ENCODE measurements at regions not wholly inside any gene's neighbourhood (a gene's known extent, or its start where the extent isn't known, plus 50 kb on each side); places are given as distances from the start of the nearest gene placed in this dataset.

- no peaks in the 10 kb centered on the region for H3K27me3 ChIP-seq (ENCODE audit: insufficient read depth, low read depth, low read length)
- no peak overlapping the region for H3K27ac ChIP-seq (ENCODE audit: low read length)
- no peak overlapping the region for H2AFZ ChIP-seq (ENCODE audit: low read depth, low read length)
- H4K20me1 ChIP-seq (ENCODE audit: insufficient read depth), result no peaks in the 10 kb centered on the region
- no peak overlapping the region for H3K4me2 ChIP-seq (ENCODE audit: low read length)
- H3F3A ChIP-seq (ENCODE audit: insufficient read depth, low read length, poor library complexity, severe bottlenecking), result no peaks in the 10 kb centered on the region
- H3K9me2 ChIP-seq (ENCODE audit: insufficient read depth, low read length), result no peaks in the 10 kb centered on the region
- no peak overlapping the region for H3K9ac ChIP-seq (ENCODE audit: low read length)
- H3K36me3 ChIP-seq (ENCODE audit: insufficient read depth, low read length), result no peaks in the 10 kb centered on the region
- H3K9me3 ChIP-seq (ENCODE audit: low read length), result no peaks in the 10 kb centered on the region
- H3K4me3 ChIP-seq (ENCODE audit: low read length), result no peak overlapping the region
- no peaks in the 10 kb centered on the region for H3K79me2 ChIP-seq (replicated peaks; ENCODE audit: insufficient read depth, low read length)
- no peak for TF ChIP-seq SMC3 (conservative IDR thresholded peaks at IDR 0.05; ENCODE audit: poor library complexity)
- no peak for TF ChIP-seq EZH2 (IDR thresholded peaks at IDR 0.05; ENCODE audit: borderline replicate concordance, insufficient read depth, low read length, poor library complexity, severe bottlenecking)
- no peak for TF ChIP-seq REST (IDR thresholded peaks at IDR 0.05; ENCODE audit: borderline replicate concordance)
- no peak for TF ChIP-seq MXI1 (conservative IDR thresholded peaks at IDR 0.05; ENCODE audit: poor library complexity, severe bottlenecking)
- TF ChIP-seq RAD21 (conservative IDR thresholded peaks at IDR 0.05), result no peak
- TF ChIP-seq EP300 (conservative IDR thresholded peaks at IDR 0.05; ENCODE audit: poor library complexity, severe bottlenecking), result no peak
- TF ChIP-seq TAF1 (IDR thresholded peaks at IDR 0.05; ENCODE audit: low read depth), result no peak
- no peak for TF ChIP-seq POLR2AphosphoS5 (IDR thresholded peaks at IDR 0.05)
- TF ChIP-seq CTCF (IDR thresholded peaks at IDR 0.05; ENCODE audit: poor library complexity, severe bottlenecking), result no peak
These were observed 237.5 kb upstream of the GLRA2 start for GRCh38 chrX:14291666-14292500.

- no peak overlapping the region for H3K4me2 ChIP-seq (ENCODE audit: low read length)
These were observed 239.0 kb upstream of the GLRA2 start for GRCh38 chrX:14290335-14290734.

More at GRCh38 chrX:14290335-14290734, 239.0 kb upstream of the GLRA2 start:
- H3K4me3 ChIP-seq (ENCODE audit: low read length), result no peak overlapping the region
- no peak overlapping the region for H3K27ac ChIP-seq (ENCODE audit: low read length)
- no peaks in the 10 kb centered on the region for H3K27me3 ChIP-seq (ENCODE audit: insufficient read depth, low read depth, low read length)
- H2AFZ ChIP-seq (ENCODE audit: low read depth, low read length), result no peak overlapping the region
- no peaks in the 10 kb centered on the region for H4K20me1 ChIP-seq (ENCODE audit: insufficient read depth)
- H3K79me2 ChIP-seq (replicated peaks; ENCODE audit: insufficient read depth, low read length), result no peaks in the 10 kb centered on the region
- H3F3A ChIP-seq (ENCODE audit: insufficient read depth, low read length, poor library complexity, severe bottlenecking), result no peaks in the 10 kb centered on the region
- no peak overlapping the region for H3K9ac ChIP-seq (ENCODE audit: low read length)
- H3K9me2 ChIP-seq (ENCODE audit: insufficient read depth, low read length), result no peaks in the 10 kb centered on the region
- H3K9me3 ChIP-seq (ENCODE audit: low read length), result no peaks in the 10 kb centered on the region
- TF ChIP-seq TAF1 (IDR thresholded peaks at IDR 0.05; ENCODE audit: low read depth), result no peak
- no peaks in the 10 kb centered on the region for H3K36me3 ChIP-seq (ENCODE audit: insufficient read depth, low read length)
